ENCODE measurements at regions not wholly inside any gene's neighbourhood (a gene's known extent, or its start where the extent isn't known, plus 50 kb on each side); places are given as distances from the start of the nearest gene placed in this dataset.

DNA sequence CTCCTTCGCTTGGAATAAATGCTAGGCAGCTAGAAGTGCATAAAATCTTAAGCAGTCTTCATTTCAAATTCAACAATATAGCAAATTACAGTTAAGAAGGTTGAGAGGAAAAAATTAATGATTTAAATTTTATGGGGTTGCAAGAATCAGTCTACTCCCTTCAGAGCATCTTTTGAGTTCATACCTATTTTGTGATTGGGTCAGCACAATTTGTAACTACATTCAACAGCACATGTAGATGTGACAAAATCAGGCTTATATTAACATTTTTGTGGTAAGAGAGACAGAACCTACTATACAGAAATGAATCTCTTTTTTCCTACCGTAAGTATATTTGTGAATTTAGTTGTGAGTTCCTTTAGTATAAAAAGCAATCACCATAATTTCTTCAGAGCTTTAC, 520.6 kb upstream of the HTR2A start:
- no peak overlapping the region for H3K9ac ChIP-seq (ENCODE audit: low read length)
- no peaks in the 10 kb centered on the region for H3F3A ChIP-seq (ENCODE audit: insufficient read depth)
- TF ChIP-seq EZH2phosphoT487 (conservative IDR thresholded peaks at IDR 0.05; ENCODE audit: low read length), result no peak
- TF ChIP-seq, protein P1, sequence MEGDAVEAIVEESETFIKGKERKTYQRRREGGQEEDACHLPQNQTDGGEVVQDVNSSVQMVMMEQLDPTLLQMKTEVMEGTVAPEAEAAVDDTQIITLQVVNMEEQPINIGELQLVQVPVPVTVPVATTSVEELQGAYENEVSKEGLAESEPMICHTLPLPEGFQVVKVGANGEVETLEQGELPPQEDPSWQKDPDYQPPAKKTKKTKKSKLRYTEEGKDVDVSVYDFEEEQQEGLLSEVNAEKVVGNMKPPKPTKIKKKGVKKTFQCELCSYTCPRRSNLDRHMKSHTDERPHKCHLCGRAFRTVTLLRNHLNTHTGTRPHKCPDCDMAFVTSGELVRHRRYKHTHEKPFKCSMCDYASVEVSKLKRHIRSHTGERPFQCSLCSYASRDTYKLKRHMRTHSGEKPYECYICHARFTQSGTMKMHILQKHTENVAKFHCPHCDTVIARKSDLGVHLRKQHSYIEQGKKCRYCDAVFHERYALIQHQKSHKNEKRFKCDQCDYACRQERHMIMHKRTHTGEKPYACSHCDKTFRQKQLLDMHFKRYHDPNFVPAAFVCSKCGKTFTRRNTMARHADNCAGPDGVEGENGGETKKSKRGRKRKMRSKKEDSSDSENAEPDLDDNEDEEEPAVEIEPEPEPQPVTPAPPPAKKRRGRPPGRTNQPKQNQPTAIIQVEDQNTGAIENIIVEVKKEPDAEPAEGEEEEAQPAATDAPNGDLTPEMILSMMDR (IDR thresholded peaks at IDR 0.05; ENCODE audit: insufficient read depth, low read length, poor library complexity, severe bottlenecking), result no peak
- no peak overlapping the region for H3K4me2 ChIP-seq (ENCODE audit: low read depth, low read length, poor library complexity, severe bottlenecking)
- H3K9me3 ChIP-seq (ENCODE audit: insufficient read depth, low read length), result no peaks in the 10 kb centered on the region
- H3K27ac ChIP-seq (ENCODE audit: low read depth, low read length), result no peak overlapping the region
- no peaks in the 10 kb centered on the region; the same call in 1 of the 2 replicates for H3K9me2 ChIP-seq (replicated peaks; ENCODE audit: insufficient read depth, low read length)
- H4K20me1 ChIP-seq (ENCODE audit: low read depth, low read length), result no peaks in the 10 kb centered on the region
- no peaks in the 10 kb centered on the region for H3K36me3 ChIP-seq (ENCODE audit: low read length)
- no peak overlapping the region for H2AFZ ChIP-seq (ENCODE audit: low read depth, low read length, severe bottlenecking)
- H3K4me3 ChIP-seq (ENCODE audit: insufficient read depth, low read length, poor library complexity, severe bottlenecking), result no peak overlapping the region
- H3K27me3 ChIP-seq (ENCODE audit: low read length), result no peaks in the 10 kb centered on the region
- no peaks in the 10 kb centered on the region for H3K79me2 ChIP-seq (ENCODE audit: insufficient read depth, low read length)

DNA sequence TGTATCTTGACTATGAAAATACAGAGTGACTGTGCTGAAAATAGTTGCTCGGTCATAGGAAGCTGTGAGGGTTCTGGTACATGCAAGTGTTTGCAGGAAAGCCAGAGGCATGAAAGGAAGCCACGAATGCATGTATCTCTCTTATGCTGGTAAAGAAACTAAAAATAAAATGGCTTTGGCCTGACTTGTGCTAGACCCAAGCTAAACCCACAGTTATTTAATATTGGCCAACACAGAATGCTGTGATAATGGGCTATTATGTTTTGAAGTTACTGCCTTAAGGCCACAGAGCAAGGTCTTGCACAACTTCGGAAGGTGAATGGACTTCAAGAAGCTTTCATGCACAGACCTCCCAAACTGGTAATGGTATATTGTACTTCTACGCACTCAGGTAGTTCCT, 518.2 kb upstream of the HTR2A start:
- no peaks in the 10 kb centered on the region for H4K20me1 ChIP-seq (ENCODE audit: low read depth, low read length)
- no peak overlapping the region for H3K4me3 ChIP-seq (ENCODE audit: insufficient read depth, low read length, poor library complexity, severe bottlenecking)
- H3K36me3 ChIP-seq (ENCODE audit: low read length), result no peaks in the 10 kb centered on the region
- H3K9ac ChIP-seq (ENCODE audit: low read length), result no peak overlapping the region
- H3K27me3 ChIP-seq (ENCODE audit: low read length), result no peaks in the 10 kb centered on the region
- no peaks in the 10 kb centered on the region for H3F3A ChIP-seq (ENCODE audit: insufficient read depth)
- TF ChIP-seq, protein P1 (IDR thresholded peaks at IDR 0.05; ENCODE audit: insufficient read depth, low read length, poor library complexity, severe bottlenecking), result no peak
- TF ChIP-seq EZH2phosphoT487 (conservative IDR thresholded peaks at IDR 0.05; ENCODE audit: low read length), result no peak
- H3K9me3 ChIP-seq (ENCODE audit: insufficient read depth, low read length), result no peaks in the 10 kb centered on the region
- H3K79me2 ChIP-seq (ENCODE audit: insufficient read depth, low read length), result no peaks in the 10 kb centered on the region
- no peak overlapping the region for H3K4me2 ChIP-seq (ENCODE audit: low read depth, low read length, poor library complexity, severe bottlenecking)
- no peak overlapping the region for H2AFZ ChIP-seq (ENCODE audit: low read depth, low read length, severe bottlenecking)
- no peaks in the 10 kb centered on the region for H3K9me2 ChIP-seq (replicated peaks; ENCODE audit: insufficient read depth, low read length)
- no peak overlapping the region for H3K27ac ChIP-seq (ENCODE audit: low read depth, low read length)

DNA sequence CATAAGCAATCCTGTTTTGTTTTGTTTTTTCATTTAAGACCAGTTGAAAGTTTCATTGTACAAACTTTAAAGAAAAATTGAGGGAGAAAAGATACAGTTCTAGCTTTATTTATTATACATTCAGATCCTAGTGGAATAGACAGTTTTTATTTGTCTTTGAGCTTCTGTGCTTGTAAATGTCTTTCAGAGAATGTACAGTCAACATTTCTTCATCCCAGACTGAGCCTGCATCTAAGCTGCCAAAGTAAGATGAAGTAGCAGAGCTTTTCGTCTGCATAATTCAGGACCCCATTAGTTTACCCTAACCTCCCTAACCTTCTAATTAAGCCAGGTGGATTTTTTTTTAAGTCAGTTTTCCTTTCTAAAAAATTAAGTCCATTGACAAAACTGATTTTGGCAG, 516.7 kb upstream of the HTR2A start:
- H3K27ac ChIP-seq (ENCODE audit: low read depth, low read length), result no peak overlapping the region
- no peaks in the 10 kb centered on the region for H3K79me2 ChIP-seq (ENCODE audit: insufficient read depth, low read length)
- no peak overlapping the region for H3K9ac ChIP-seq (ENCODE audit: low read length)
- H3K9me3 ChIP-seq (ENCODE audit: insufficient read depth, low read length), result no peaks in the 10 kb centered on the region
- no peaks in the 10 kb centered on the region for H3K36me3 ChIP-seq (ENCODE audit: low read length)
- H3F3A ChIP-seq (ENCODE audit: insufficient read depth), result no peaks in the 10 kb centered on the region
- no peaks in the 10 kb centered on the region for H3K9me2 ChIP-seq (replicated peaks; ENCODE audit: insufficient read depth, low read length)
- no peak overlapping the region for H2AFZ ChIP-seq (ENCODE audit: low read depth, low read length, severe bottlenecking)
- no peaks in the 10 kb centered on the region for H4K20me1 ChIP-seq (ENCODE audit: low read depth, low read length)
- H3K27me3 ChIP-seq (ENCODE audit: low read length), result no peaks in the 10 kb centered on the region
- TF ChIP-seq EZH2phosphoT487 (conservative IDR thresholded peaks at IDR 0.05; ENCODE audit: low read length), result no peak
- H3K4me2 ChIP-seq (ENCODE audit: low read depth, low read length, poor library complexity, severe bottlenecking), result no peak overlapping the region
- H3K4me3 ChIP-seq (ENCODE audit: insufficient read depth, low read length, poor library complexity, severe bottlenecking), result no peak overlapping the region

DNA sequence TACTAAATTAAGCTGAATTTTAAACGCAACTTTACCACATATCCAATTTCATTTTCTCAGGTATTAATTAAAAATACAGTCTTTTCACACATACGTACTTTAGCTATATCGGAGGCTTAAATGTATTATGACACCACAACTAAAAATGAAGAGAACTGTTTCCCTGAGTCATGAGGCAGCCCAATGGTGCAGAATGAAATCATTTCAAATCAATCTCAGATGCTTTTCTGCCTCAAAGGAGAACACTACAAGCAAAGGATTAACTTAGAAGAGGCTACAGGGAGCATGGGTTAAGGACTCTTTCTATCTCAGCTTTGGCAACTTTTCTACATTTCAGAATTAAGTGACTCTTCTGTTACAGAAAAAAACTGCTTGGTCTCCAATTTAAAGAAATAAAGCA, 516.3 kb upstream of the HTR2A start:
- Histone ChIP-seq H3K4me2 (ENCODE audit: low read depth, low read length, poor library complexity, severe bottlenecking) (no peak overlapping the region), H3K9me3 (ENCODE audit: insufficient read depth, low read length) (no peaks in the 10 kb centered on the region), H3K27ac (ENCODE audit: low read depth, low read length) (no peak overlapping the region), H3K27me3 (ENCODE audit: low read length) (no peaks in the 10 kb centered on the region), H3K4me3 (ENCODE audit: insufficient read depth, low read length, poor library complexity, severe bottlenecking) (no peak overlapping the region), H3F3A (ENCODE audit: insufficient read depth) (no peaks in the 10 kb centered on the region), H4K20me1 (ENCODE audit: low read depth, low read length) (no peaks in the 10 kb centered on the region), H3K79me2 (ENCODE audit: insufficient read depth, low read length) (no peaks in the 10 kb centered on the region), H3K9me2 (replicated peaks; ENCODE audit: insufficient read depth, low read length) (no peaks in the 10 kb centered on the region), H3K36me3 (ENCODE audit: low read length) (no peaks in the 10 kb centered on the region), H3K9ac (ENCODE audit: low read length) (no peak overlapping the region), H2AFZ (ENCODE audit: low read depth, low read length, severe bottlenecking) (no peak overlapping the region)
- no peak for TF ChIP-seq EZH2phosphoT487 (conservative IDR thresholded peaks at IDR 0.05; ENCODE audit: low read length)
- TF ChIP-seq, protein P1 (IDR thresholded peaks at IDR 0.05; ENCODE audit: insufficient read depth, low read length, poor library complexity, severe bottlenecking), result no peak
